NCI-H226 (cell line): ENCODE measurements at regions not wholly inside any gene's neighbourhood (a gene's known extent, or its start where the extent isn't known, plus 50 kb on each side); places are given as distances from the start of the nearest gene placed in this dataset.
"Not testable (repeated sequence)": the region's sequence is repeated elsewhere in the genome, so short reads cannot be mapped to it uniquely, and the experiment has no call there.

Source experiments
- DNase-seq: peaks from one replicate; pipeline ENCODE4 v3.0.0-alpha.2; 2015

DNA sequence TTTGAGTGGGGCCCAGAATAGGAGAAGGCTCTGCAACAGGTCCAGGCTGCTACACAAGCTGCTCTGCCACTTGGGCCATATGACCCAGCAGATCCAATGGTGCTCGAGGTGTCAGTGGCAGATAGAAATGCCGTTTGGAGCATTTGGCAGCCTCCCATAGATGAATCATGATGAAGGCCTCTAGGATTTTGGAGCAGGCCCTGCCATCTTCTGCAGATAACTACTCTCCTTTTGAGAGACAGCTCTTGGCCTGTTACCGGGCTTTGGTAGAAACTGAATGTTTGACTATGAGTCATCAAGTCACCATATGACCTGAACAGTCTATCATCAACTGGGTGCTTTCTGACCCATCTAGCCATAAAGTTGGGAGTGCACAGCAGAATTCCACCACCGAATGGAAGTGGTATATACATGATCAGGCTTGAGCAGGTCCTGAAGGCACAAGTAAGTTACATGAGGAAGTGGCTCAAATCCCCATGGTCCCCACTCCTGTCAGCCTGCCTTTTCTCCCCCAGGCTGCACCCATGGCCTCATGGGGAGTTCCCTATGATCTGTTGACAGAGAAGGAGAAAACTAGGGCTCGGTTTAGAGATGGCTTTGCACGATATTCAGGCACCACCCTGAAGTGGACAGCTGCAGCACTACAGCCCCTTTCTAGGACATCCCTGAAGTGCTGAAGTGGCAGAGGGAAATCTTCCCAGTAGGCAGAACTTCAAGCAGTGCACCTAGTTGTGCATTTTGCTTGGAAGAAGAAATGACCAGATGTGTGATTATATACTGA is 971.4 kb downstream of the MCTP2 start:
- peak; percentile 7 for DNase-seq

DNA sequence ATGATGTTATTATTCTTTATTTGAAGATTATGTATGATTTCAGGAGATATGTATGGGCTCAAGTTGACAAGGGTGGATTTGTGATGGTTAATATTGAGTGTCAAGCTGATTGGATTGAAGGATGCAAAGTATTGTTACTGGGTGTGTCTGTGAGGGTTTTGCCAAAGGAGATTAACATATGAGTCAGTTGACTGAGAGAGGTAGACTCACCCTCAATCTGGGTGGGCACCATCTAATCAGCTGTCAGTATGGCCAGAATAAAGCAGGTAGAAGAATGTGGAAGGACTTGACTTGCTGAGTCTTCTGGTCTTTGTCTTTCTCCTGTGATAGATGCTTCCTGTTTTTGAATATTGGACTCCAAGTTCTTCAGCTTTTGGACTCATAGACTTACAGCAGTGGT is 973.7 kb downstream of the MCTP2 start:
- no peak for DNase-seq

DNA sequence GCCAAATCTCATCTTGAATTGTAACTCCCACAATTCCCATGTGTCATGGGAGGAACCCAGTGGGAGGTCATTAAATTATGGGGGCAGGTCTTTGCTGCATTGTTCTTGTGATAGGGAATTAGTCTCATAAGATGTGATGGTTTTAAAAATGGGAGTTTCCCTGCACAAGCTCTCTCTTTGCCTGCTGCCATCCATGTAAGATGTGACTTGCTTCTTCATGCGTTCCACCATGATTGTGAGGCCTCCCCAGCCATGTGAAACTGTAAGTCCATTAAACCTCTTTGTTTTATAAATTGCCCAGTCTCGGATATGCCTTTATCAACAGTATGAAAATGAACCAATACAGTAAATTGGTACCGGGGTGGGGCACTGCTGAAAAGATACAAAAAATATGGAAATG is 974.5 kb downstream of the MCTP2 start:
- DNase-seq = not testable (repeated sequence)

DNA sequence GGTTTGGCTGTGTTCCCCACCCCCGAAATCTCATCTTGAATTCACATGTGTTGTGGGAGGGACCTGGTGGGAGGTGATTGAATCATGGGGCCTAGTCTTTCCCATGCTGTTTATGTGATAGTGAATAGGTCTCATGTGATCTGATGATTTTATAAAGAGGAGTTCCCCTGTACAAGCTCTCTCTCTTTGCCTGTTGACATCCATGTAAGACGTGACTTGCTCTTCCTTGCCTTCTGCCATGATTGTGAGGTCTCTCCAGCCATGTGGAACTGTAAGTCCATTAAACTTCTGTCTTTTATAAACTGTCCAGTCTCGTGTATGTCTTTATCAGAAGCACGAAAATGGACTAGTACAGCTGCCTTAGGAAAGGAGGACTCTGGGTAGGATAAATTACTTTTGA is 976.7 kb downstream of the MCTP2 start:
- no peak for DNase-seq

DNA sequence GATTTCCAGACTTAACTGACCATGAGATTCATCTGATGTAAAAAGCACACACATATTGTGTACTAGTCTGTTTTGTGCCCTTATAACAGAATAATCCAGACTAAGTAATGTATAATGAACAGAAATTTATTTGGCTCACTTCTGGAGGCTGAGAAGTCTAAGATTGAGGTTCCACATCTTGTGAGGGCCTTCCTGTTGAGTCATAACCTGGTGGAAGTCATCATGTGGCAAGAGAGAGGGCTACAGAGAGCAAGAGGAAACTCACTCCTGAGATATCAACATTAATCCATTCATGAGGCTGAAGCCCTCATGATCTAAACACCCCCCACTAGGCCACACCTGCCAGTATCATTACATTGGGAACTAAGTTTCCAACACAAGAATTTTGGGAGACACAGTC is 977.6 kb downstream of the MCTP2 start:
- DNase-seq = peak; percentile 26

DNA sequence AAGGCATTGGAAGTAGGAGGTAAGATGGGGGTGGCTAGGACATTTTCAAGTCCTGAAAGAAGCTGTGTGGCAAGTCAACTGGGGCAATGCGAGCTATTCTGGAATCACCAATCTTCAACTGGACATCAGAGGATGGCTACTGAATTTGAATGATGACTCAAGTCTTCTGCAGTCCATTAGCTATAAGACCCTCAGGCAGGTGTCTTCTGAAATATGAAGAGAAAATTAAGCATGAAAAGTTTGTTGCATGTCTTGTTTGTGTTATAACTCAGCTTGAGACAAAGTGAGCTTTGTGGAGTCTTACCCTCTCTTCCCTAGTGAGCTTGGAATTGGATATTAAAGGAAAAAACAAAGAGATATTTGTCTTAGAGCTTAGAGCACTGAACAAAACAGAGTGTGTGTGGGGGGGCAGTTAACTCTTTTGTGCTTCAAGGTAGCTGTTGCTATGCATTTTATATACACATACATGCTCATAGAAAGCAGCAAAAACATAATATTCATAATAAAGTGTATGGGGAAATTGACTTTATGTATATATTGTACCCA is 979.1 kb downstream of the MCTP2 start:
- DNase-seq = no peak

DNA sequence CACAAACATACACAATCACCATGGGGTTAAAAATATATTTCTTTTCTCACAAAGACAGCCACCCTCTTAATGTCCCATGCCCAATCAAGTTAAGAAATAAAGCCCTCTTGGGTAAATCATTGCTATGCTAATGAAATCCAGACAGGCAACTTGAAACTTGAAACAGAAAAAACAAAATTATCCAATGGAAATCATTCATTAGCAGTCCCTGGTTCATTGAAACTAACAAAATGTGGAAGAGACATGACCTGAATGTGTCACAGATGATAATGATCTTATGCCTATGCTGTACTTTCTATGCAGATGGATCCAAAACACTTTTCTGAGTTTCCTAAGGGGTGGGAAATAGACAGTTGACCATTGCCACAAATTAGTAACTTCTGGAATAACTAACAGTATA is 983.7 kb downstream of the MCTP2 start:
- no peak for DNase-seq

DNA sequence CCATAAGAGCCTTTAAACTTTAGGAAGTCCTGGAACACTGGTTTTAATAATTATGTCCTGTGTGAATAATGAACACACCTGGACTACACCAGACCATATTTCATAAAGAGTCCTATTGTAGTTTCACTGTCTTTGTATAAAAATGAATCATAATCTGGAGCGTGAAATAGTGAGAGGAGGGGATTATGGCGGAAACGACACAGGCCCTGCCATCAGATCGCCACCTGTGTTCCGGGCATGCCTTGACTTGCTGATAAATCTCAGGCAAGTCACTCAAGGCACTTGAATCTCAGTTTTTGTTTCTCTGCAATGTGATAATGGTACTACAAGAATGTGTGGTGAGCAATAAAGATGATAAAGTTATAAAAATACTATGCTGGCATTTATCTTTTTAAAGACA is 995.5 kb downstream of the MCTP2 start:
- DNase-seq = no peak

DNA sequence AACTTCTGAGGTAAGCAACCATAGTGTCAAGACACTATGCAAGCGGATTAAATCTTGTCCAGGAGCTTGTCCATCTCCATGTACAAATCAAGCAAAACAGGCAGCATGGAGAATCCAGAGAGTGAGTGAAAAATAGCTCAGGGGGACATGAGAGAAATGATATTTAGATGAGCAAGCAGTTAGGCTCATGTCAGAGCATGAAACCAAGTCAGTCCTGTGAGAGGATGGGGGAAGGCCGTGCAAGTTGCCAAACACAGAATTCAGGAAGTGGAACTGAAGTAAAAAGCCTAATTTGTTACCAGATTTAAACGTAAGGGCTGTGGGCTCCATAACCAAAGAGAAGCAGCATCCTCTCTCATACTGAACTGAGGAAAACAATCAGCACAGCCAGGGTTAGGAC is 995.9 kb downstream of the MCTP2 start:
- no peak for DNase-seq

DNA sequence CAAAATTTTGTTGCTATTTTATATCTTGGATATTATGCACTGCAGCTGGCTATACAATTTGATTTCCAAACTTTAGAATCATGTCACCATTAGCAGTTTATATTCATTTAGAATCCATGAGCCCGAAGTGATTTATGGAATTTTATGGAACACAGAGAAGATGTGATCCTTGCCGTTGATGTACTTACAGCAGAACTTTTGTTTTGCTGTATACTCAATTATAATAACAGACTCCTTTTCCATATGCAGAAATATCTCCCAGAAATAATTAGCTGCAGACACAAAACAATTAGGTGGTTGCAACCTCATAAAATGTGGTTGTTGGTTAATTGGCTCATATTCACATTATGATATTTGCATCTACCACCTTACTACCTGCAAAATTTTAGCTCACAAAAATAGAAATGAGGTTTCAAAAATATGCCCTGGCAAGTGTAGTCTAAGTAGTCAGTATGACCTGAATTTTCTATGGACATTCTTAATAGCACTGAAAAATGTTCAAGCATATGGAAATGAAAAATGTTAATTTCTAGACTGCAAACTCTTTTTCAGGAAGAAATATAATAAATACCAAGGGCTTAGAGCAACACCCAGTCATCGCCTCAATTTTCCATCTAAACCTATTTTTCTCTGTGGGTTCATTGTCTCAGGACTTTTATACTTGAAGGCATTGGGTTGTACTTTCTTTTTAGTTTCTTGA is 997.6 kb downstream of the MCTP2 start:
- no peak for DNase-seq

DNA sequence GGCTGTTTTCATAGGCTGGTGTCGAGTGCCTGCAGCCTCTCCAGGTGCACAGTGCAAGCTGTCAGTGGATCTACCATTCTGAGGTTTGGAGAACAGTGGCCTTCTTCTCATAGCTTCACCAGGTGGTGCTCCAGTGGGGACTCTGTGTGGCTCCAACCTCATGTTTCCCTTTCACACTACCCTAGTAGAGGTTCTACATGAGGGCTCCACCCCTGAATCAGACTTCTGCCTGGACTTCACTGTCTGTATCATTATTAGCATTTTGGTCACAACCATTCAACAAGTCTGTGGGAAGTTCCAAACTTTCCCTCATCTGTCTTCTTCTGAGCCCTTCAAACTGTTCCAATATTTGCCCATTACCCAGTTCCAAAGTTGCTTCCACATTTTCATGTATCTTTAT is 1003.7 kb downstream of the MCTP2 start:
- no peak for DNase-seq

DNA sequence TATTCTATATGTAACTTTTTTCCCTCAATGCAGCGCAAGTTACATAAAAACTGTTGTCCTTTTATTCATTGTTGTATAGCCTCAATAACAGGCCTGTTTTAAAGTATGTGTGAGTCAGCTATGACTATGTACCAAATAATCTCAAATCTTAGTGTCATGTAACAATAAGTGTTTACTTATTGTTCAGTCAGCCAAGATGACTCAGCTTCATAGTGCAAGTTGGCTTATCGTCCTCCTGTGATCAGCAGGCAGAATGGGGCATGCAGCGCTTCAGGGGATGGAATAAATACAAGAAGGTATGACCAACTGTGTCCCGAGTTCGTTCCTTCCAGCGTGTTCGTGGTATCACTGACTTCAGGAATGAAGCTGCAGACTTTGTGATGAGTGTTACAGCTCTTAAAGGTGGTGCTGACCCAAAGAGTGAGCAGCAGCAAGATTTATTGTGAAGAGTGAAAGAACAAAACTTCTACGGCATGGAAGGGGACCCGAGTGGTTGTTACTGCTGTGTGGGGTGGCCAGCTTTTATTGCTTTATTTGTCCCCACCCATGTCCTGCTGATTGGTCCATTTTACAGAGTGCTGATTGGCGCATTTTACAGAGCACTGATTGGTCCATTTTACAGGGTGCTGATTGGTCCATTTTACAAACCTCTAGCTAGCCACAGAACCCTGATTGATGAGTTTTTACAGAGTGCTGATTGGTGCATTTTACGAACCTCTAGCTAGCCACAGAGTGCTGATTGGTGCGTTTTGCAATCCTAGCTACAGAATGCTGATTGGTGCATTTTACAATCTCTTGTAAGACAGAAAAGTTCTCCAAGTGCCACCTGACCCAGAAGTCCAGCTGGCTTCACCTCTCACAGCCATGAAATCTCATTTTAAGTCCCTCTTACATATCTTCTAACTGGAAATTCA is 1016.0 kb downstream of the MCTP2 start:
- peak; percentile 98 for DNase-seq

DNA sequence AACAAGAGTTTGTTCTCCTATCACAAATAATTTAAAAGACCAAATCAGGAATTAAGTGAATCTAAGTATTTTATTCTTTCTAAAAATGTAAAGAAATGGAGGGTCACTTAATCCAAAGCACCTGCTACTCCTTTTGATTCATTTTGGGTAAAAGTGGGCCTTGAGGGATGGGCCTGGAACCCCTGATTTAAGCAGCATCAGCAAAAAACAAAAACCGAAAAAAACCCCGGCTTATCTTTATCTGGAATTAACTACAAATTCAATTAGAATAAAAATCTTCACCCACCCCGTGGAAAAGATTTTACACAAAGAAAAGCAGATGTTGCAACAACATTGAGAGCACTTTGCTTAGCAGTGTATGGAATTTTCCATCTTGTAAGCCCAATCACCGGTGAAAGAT is 1018.2 kb downstream of the MCTP2 start:
- DNase-seq = no peak

DNA sequence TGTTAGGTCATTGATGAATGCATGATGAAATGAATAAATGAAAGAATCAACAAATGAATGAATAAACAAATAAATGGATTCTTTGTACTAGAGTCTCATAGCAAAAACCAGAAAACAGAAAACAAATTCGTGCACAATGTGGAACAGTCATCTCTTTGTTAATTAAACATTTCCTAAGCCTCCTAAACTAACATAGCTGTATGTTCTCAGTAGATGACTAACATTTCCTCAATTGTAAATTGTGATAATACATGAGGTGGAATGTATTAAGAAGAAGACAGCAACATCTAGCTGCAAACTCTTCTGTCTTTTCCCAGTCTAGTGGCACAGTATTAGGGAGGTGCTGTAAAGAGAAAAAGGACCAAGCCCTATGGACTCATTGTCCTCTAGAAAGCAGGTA is 1021.0 kb downstream of the MCTP2 start:
- DNase-seq = no peak

DNA sequence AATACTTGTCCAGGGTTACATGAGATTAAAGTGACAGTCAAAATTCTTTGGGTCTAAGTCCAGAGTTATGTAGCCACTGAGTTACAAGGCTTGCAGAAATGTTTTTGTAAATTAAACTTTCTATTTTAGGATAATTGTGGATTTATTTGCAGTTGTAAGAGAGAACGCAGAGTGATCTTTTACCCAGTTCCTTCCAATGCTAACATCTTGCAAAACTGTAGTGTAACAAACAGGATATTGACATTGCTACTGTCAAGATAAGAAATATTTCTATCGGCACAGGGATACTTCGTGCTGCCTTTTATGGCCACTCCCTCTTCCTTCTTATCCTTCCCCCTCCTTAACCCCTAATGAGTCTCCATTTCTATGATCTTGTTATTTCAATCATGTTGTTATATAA is 1022.9 kb downstream of the MCTP2 start:
- DNase-seq = no peak

DNA sequence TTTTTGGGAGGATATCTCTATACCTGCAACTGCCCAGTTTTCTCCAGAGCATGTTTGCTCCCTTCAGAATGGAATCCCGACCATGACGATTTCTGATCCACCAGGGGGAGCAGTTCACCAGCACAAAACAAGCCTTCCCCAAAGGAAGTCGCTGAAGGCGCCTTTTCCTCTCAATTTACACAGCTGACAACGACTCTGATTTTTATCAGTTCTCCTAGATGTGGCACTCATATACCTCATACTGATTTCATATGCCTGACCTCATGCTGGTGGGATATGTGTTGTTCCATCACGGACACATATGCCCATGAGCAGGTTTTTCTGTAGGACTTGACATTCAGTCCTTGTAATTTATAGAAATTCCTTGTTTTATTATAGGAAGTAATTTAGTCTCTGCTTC is 1028.2 kb downstream of the MCTP2 start:
- DNase-seq = peak; percentile 64

DNA sequence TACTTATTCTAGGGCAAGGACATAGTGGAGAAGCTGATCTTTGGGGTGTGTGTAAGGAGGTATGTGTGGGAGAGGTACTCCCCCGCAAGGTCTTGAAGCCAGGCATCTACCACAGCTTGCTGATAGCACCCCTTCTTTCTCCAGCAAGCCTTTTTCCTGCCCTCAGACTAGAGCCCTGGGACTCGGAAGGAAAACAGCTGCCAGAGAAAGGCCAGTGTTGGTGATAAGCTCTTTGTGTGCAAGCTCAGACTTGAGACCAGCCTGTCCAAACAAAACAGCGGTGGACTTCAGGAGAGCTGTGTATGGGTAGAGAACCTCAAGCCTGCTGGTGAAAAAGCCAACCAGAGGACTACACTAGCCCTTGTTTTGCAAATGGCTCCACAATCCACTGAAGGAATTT is 1028.6 kb downstream of the MCTP2 start:
- peak; percentile 77 for DNase-seq

DNA sequence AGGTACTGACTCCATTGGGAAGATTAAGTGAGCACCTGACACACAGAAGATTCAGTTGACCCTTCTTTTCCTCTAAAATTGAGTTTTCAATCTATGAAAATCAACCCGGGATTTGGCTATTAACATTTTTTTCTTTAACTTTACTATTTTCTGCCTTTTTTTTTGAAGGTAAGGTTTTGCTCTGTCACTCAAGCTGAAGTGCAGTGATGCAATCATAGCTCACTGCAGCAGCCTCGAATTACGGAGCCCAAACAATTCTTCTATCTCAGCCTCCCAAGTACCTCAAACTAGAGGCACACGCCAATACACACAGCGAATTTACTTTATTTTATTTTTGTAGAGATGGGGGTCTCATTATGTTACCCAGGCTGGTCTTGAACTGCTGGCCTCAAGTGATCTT is 1029.5 kb downstream of the MCTP2 start:
- no peak for DNase-seq

DNA sequence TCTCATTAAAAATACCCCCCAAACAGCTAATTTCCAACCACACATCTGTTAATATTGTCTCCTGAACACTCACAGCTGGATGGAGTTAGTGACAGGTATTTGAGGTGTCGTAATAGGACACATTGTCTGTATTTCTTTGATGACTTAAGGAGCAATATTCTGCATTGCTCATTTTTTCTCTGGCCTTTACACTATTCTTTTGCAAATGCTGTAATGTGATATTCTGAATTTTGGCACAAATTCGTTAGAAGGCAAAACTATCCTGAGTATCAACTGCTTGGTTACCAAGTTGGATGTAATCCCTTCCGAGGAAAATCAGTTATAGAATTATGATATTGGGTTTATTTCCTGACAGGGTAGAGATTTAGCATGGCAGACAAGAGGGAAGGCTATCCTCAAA is 1030.2 kb downstream of the MCTP2 start:
- DNase-seq = no peak

DNA sequence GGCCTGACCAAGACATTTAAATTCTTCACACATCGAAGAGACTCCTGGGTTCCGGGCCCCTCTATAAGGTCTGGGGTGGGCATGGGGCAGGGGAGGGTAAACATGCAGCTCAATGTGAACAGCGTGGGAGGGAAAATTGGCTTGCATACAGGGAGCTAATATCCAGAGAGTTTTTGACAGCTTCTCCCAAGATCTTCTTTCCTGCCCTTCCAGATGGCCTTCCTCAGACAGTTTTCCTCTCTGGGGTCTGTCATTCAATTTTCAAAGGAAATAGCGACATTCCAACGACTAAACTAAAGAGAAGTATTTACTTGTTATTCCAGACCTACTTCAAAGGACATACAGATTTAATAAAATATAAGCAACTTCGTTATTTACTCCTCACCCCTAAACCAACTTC is 1030.6 kb downstream of the MCTP2 start:
- DNase-seq = no peak

DNA sequence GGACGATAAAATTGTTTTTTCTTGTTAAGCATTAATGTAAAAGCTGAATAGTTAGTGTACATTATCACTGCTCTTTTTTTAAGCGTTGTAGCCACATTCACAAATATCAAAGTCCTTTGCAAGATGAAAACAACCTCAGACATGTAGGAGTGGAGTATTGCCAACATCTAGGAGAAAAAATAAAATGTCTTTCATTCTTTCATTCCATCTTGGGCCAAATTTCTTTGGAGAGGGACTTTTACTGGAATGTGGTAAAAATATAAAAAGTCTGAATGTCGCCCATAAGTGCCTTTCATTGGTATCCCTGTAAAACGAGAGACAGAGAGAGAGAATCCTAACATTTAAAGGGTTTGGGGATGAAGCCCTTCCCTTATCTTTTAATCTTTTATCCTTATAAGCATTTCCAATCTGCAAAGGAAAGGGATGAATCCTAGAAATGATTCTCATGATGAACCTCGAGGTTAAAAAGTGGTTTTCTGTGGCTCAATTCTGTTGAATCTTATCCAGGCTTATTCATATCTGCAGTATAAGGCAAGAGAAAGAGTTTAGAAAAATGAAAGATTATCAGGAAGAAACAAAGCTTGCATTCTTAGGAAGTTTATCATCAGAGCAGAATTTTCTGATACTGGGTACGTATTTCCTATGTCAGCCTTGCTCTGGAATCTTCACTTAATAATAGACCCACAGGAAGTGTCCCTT is 1031.7 kb downstream of the MCTP2 start:
- DNase-seq = peak; percentile 92

DNA sequence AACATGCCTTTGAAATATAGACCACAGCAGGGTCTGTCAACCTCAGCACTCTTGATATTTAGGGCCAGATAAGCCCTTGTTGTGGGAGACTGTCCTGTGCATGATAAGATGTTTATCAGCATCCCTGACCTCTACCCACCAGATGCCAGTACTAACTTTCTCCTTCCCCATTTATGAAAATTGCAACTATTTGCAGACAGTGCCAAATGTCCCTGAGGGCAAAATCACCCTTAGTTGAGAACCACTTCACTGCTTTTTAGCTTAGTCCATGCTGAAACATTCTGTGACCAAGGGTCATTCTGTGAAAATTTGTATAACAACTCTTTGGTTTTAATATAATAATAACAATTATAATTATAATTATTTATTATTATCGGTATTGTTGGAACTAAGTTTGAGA is 1032.4 kb downstream of the MCTP2 start:
- peak; percentile 42 for DNase-seq
